ENCODE measurements at regions not wholly inside any gene's neighbourhood (a gene's known extent, or its start where the extent isn't known, plus 50 kb on each side); places are given as distances from the start of the nearest gene placed in this dataset.
A peak's percentile ranks its signal among the peaks of the same experiment; 100 is the strongest.

DNA sequence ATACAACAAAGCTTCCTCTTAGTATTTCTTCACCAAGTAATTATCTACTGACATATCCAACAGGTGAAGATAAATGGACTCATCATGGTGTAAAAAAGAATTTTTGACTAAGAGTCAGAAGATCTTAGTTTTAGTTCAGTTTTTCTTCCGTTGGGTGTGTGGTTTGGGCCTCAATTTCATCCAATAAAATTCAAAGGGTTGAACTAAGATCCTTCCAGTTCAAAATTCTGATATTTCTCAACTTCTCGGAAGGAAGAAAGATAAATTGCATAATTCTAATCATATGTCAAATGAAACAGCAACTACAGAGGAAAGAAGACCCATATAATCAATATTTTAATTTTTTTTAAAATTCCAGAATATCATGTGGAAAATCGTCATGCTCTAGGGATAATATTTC is 192.7 kb downstream of the SPRY1 start:
- no peak overlapping the region for H3K4me3 ChIP-seq (ENCODE audit: low read length)
- DNase-seq (ENCODE audit: low read depth) = no peak
- TF ChIP-seq, protein P1, sequence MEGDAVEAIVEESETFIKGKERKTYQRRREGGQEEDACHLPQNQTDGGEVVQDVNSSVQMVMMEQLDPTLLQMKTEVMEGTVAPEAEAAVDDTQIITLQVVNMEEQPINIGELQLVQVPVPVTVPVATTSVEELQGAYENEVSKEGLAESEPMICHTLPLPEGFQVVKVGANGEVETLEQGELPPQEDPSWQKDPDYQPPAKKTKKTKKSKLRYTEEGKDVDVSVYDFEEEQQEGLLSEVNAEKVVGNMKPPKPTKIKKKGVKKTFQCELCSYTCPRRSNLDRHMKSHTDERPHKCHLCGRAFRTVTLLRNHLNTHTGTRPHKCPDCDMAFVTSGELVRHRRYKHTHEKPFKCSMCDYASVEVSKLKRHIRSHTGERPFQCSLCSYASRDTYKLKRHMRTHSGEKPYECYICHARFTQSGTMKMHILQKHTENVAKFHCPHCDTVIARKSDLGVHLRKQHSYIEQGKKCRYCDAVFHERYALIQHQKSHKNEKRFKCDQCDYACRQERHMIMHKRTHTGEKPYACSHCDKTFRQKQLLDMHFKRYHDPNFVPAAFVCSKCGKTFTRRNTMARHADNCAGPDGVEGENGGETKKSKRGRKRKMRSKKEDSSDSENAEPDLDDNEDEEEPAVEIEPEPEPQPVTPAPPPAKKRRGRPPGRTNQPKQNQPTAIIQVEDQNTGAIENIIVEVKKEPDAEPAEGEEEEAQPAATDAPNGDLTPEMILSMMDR (conservative IDR thresholded peaks at IDR 0.05; ENCODE audit: low read length) = no peak

- H3K4me3 ChIP-seq (ENCODE audit: low read length) = no peak overlapping the region
- DNase-seq (ENCODE audit: low read depth) = no peak
- TF ChIP-seq, protein P1 (conservative IDR thresholded peaks at IDR 0.05; ENCODE audit: low read length) = no peak
Observed at GRCh38 chr4:123591875-123592274, 195.3 kb downstream of the SPRY1 start.

DNA sequence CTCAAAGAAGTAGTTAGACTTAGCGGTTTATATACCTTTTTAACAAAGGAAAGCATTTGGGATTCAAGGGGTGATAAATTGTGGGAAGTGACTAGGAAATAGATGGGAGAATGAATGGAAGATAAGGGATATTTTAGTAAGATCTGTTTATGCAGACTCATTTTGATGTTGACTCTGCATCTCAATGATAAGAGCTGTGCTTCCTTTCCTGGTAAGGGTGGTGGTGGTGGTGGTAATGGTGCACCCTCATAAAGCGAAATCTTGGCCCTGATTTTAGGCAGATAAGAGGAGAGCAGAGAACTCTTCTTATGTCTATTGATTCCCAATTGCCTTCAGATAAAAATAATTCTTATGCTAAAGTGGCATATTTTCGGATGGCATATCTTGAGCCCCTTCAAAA is 197.1 kb downstream of the SPRY1 start:
- H3K4me3 ChIP-seq (ENCODE audit: low read length) = no peak overlapping the region
- TF ChIP-seq, protein P1 (conservative IDR thresholded peaks at IDR 0.05; ENCODE audit: low read length) = no peak
- no peak for DNase-seq (ENCODE audit: low read depth)

DNA sequence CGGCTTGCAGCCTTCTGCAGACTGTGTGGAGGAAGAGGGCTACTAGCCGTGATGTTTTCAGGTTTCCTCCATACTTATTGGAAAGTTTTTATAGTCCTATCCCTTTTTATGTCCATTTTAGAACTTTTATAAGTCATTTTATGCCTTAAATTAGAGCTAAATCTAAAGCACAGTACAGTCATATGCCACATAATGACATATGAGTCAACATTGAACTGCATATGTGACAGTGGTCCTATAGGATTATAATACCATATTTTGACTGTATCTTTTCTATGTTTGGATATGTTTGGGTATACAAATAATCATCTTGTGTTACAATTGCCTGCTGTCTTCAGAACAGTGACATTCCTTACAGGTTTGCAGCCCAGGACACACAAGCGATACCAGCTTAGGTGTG is 200.2 kb downstream of the SPRY1 start:
- no peak overlapping the region for H3K4me3 ChIP-seq (ENCODE audit: low read length)
- TF ChIP-seq, protein P1 (conservative IDR thresholded peaks at IDR 0.05; ENCODE audit: low read length) = no peak
- no peak for DNase-seq (ENCODE audit: low read depth)

GRCh38 chr4:123597586-123597985 is 201.0 kb downstream of the SPRY1 start:
- TF ChIP-seq, protein P1 (conservative IDR thresholded peaks at IDR 0.05; ENCODE audit: low read length) = no peak
- DNase-seq (ENCODE audit: low read depth) = peak; percentile 73
- no peak overlapping the region for H3K4me3 ChIP-seq (ENCODE audit: low read length)

GRCh38 chr4:123598331-123598730 is 201.7 kb downstream of the SPRY1 start:
- DNase-seq (ENCODE audit: low read depth) = no peak
- no peak overlapping the region for H3K4me3 ChIP-seq (ENCODE audit: low read length)
- TF ChIP-seq, protein P1 (conservative IDR thresholded peaks at IDR 0.05; ENCODE audit: low read length) = no peak

GRCh38 chr4:123599061-123599919 is 202.7 kb downstream of the SPRY1 start:
- TF ChIP-seq, protein P1 (conservative IDR thresholded peaks at IDR 0.05; ENCODE audit: low read length) = no peak
- H3K4me3 ChIP-seq (ENCODE audit: low read length) = no peak overlapping the region
- DNase-seq (ENCODE audit: low read depth) = peak; percentile 82
